ENCODE measurements at regions not wholly inside any gene's neighbourhood (a gene's known extent, or its start where the extent isn't known, plus 50 kb on each side); places are given as distances from the start of the nearest gene placed in this dataset.

DNA sequence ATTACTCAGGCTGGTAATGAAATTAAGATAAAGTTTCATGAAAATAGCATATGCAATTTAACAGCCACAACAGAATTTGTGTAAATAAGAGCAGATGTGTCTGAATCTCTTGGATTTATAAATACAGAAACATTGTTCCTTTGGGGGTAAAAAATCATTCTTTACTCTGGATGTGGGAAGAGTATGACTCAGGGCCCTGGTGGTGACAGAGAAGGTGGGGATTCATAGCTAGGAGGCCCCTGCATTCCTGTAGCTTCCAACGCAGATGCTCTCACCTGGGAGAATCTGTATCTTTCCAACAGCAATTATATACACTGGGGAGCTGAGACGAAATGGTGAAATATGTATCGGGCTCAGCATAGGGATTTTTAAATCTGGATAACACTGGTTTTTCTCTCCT is 167.6 kb upstream of the CADPS start:
- H3K79me2 ChIP-seq (ENCODE audit: insufficient read depth, low read length), result no peaks in the 10 kb centered on the region
- no peak overlapping the region for H3K4me3 ChIP-seq (replicated peaks in 1 of 3; ENCODE audit: insufficient read depth in 1 of 3, low read depth in 2 of 3, low read length in 3 of 3)
- POLR2A ChIA-PET, result no interaction called here
- in situ Hi-C loops (cut with HindIII; ENCODE audit: extremely low pct_ligation_motif_present, low pct_unique_long_range_greater_than_20kb), result no loop called here
- no TSS peak for BruUV-seq (replicated peaks)
- no peak overlapping the region for H3K4me2 ChIP-seq (ENCODE audit: low read depth, low read length)
- no peak overlapping the region for H3K27ac ChIP-seq (ENCODE audit: extremely low read length, insufficient read depth, low read length)
- no peak overlapping the region for H3K9ac ChIP-seq (ENCODE audit: insufficient read depth, low read depth, low read length)
- no peak overlapping the region for H2AFZ ChIP-seq (ENCODE audit: low read length)
- H3K27me3 ChIP-seq (ENCODE audit: control insufficient read depth in 1 of 2, insufficient read depth in 2 of 2, low read length in 2 of 2), result no peaks in the 10 kb centered on the region; a peak in 1 of 5 replicates
- ATAC-seq (no peak), FAIRE-seq (no peak), DNase-seq (ENCODE audit: low spot score) (no peak)
- TF ChIP-seq ONECUT2 (CRISPR knock-in tag; IDR thresholded peaks at IDR 0.05) (no peak), SSRP1 (CRISPR knock-in tag; IDR thresholded peaks at IDR 0.05) (no peak), AHR (CRISPR knock-in tag; IDR thresholded peaks at IDR 0.05) (no peak), ZNF30 (CRISPR knock-in tag; IDR thresholded peaks at IDR 0.05) (no peak), NRL (CRISPR knock-in tag; IDR thresholded peaks at IDR 0.05; ENCODE audit: borderline replicate concordance) (no peak), TFDP2 (CRISPR knock-in tag; IDR thresholded peaks at IDR 0.05) (no peak), ZNF709 (CRISPR knock-in tag; IDR thresholded peaks at IDR 0.05) (no peak)
- TF ChIP-seq, protein P1, sequence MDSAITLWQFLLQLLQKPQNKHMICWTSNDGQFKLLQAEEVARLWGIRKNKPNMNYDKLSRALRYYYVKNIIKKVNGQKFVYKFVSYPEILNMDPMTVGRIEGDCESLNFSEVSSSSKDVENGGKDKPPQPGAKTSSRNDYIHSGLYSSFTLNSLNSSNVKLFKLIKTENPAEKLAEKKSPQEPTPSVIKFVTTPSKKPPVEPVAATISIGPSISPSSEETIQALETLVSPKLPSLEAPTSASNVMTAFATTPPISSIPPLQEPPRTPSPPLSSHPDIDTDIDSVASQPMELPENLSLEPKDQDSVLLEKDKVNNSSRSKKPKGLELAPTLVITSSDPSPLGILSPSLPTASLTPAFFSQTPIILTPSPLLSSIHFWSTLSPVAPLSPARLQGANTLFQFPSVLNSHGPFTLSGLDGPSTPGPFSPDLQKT (CRISPR knock-in tag; IDR thresholded peaks at IDR 0.05; ENCODE audit: borderline replicate concordance), result no peak
- no peaks in the 10 kb centered on the region for H3K4me1 ChIP-seq (ENCODE audit: insufficient read depth, low read length)
- intact Hi-C loops (cut with micrococcal nuclease; ENCODE audit: unreplicated experiment), result no loop called here
- no peaks in the 10 kb centered on the region for H3K36me3 ChIP-seq (replicated peaks in 1 of 2; ENCODE audit: control insufficient read depth in 1 of 2, insufficient read depth in 2 of 2, low read length in 2 of 2)
- no peaks in the 10 kb centered on the region for H3K9me3 ChIP-seq (ENCODE audit: low read length)
- CTCF ChIA-PET (ENCODE audit: low intra/inter-chr PET ratio, low total read pairs), result no interaction called here
- no peaks in the 10 kb centered on the region for H4K20me1 ChIP-seq (ENCODE audit: insufficient read depth, low read length)
- WGBS (ENCODE audit: low lambda C conversion rate), result 38% methylated on average over 3 of the region's 3 CpGs

DNA sequence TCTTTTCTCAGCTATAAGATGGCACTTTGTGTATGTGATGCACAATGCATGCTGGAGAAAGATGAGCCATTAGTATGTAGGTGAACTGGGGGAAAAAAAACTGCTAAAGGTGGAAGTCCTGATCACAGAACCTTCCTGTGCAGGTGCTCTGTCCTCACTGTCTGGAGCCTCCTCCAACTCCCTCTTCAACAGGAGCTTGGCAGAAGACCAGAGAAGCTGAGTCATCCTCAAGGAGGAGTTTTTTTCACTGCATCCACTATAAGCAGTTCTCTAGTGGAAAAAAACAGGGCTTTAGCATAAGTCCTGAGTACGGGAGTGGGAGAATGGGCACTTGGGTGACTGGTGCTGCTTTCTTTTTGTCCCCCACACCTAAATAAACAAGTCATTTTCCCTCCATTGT is 168.4 kb upstream of the CADPS start:
- Histone ChIP-seq H3K9ac (ENCODE audit: insufficient read depth, low read depth, low read length) (no peak overlapping the region), H3K36me3 (replicated peaks in 1 of 2; ENCODE audit: control insufficient read depth in 1 of 2, insufficient read depth in 2 of 2, low read length in 2 of 2) (no peaks in the 10 kb centered on the region), H3K27ac (ENCODE audit: extremely low read length, insufficient read depth, low read length) (no peak overlapping the region), H4K20me1 (ENCODE audit: insufficient read depth, low read length) (no peaks in the 10 kb centered on the region), H3K4me3 (replicated peaks in 1 of 3; ENCODE audit: insufficient read depth in 1 of 3, low read depth in 2 of 3, low read length in 3 of 3) (no peak overlapping the region), H3K4me1 (ENCODE audit: insufficient read depth, low read length) (no peaks in the 10 kb centered on the region), H3K9me3 (ENCODE audit: low read length) (no peaks in the 10 kb centered on the region), H3K79me2 (ENCODE audit: insufficient read depth, low read length) (no peaks in the 10 kb centered on the region), H3K27me3 (ENCODE audit: control insufficient read depth in 1 of 2, insufficient read depth in 2 of 2, low read length in 2 of 2) (no peaks in the 10 kb centered on the region; a peak in 1 of 5 replicates), H2AFZ (ENCODE audit: low read length) (no peak overlapping the region), H3K4me2 (ENCODE audit: low read depth, low read length) (no peak overlapping the region)
- no TSS peak for BruUV-seq (replicated peaks)
- FAIRE-seq (no peak), DNase-seq (ENCODE audit: low spot score) (no peak), ATAC-seq (no peak)
- intact Hi-C loops (cut with micrococcal nuclease; ENCODE audit: unreplicated experiment) (no loop called here), in situ Hi-C loops (cut with HindIII; ENCODE audit: extremely low pct_ligation_motif_present, low pct_unique_long_range_greater_than_20kb) (no loop called here)
- whole genome bisulfite sequencing (ENCODE audit: low lambda C conversion rate), result 0% methylated on average over 1 of the region's 1 CpG
- CTCF ChIA-PET (ENCODE audit: low intra/inter-chr PET ratio, low total read pairs), result no interaction called here
- POLR2A ChIA-PET, result no interaction called here
- TF ChIP-seq POLR2G (IDR thresholded peaks at IDR 0.05; ENCODE audit: low read depth, low read length) (no peak), BRCA1 (CRISPR knock-in tag; IDR thresholded peaks at IDR 0.05) (no peak), ZNF646 (CRISPR knock-in tag; IDR thresholded peaks at IDR 0.05) (no peak), SNAI1 (CRISPR knock-in tag; IDR thresholded peaks at IDR 0.05; ENCODE audit: borderline replicate concordance) (no peak)
